GM21423 (cell line): ENCODE measurements at regions not wholly inside any gene's neighbourhood (a gene's known extent, or its start where the extent isn't known, plus 50 kb on each side); places are given as distances from the start of the nearest gene placed in this dataset.
"Not testable (repeated sequence)": the region's sequence is repeated elsewhere in the genome, so short reads cannot be mapped to it uniquely, and the experiment has no call there.

Source experiments
- ATAC-seq: cut with Tn5 transposase; IDR thresholded peaks from one replicate; pipeline ENCODE4 v1.9.1; 2021; ENCODE audit warnings: mild to moderate bottlenecking, moderate library complexity; ENCODE audit not compliant: unreplicated experiment

- ATAC-seq: no peak
These were observed 290.4 kb upstream of the RBMS1 start for GRCh38 chr2:160784034-160784433.

GRCh38 chr2:160790738-160791137 is 297.1 kb upstream of the RBMS1 start:
- ATAC-seq: no peak

- ATAC-seq: no peak
These were observed 298.3 kb upstream of the RBMS1 start for GRCh38 chr2:160791884-160792283.

GRCh38 chr2:160792837-160793236 is 299.2 kb upstream of the RBMS1 start:
- no peak for ATAC-seq

- ATAC-seq: no peak
These were observed 301.3 kb upstream of the RBMS1 start for GRCh38 chr2:160794926-160795325.

GRCh38 chr2:160803881-160804280 is 310.3 kb upstream of the RBMS1 start:
- no peak for ATAC-seq

- no peak for ATAC-seq
These were observed 316.8 kb upstream of the RBMS1 start for GRCh38 chr2:160810406-160810805.

- no peak for ATAC-seq
These were observed 319.4 kb upstream of the RBMS1 start for GRCh38 chr2:160812830-160813505.

- no peak for ATAC-seq
These were observed 319.9 kb upstream of the RBMS1 start for GRCh38 chr2:160813506-160813858.

GRCh38 chr2:160816916-160817499 is 323.4 kb upstream of the RBMS1 start:
- no peak for ATAC-seq

- no peak for ATAC-seq
These were observed 327.1 kb upstream of the RBMS1 start for GRCh38 chr2:160820691-160821090.

- ATAC-seq: no peak
These were observed 328.4 kb upstream of the RBMS1 start for GRCh38 chr2:160822006-160822405.

- ATAC-seq: no peak
These were observed 331.8 kb upstream of the RBMS1 start for GRCh38 chr2:160825433-160825832.

GRCh38 chr2:160826496-160826895 is 332.9 kb upstream of the RBMS1 start:
- ATAC-seq: no peak

- no peak for ATAC-seq
These were observed 332.2 kb upstream of the TANK start for GRCh38 chr2:160828076-160828475.

GRCh38 chr2:160832381-160832780 is 327.8 kb upstream of the TANK start:
- not testable (repeated sequence) for ATAC-seq

GRCh38 chr2:160835166-160835565 is 325.1 kb upstream of the TANK start:
- no peak for ATAC-seq

GRCh38 chr2:160836755-160837154 is 323.5 kb upstream of the TANK start:
- ATAC-seq: no peak

GRCh38 chr2:160837416-160837815 is 322.8 kb upstream of the TANK start:
- ATAC-seq: no peak

GRCh38 chr2:160838147-160838546 is 322.1 kb upstream of the TANK start:
- ATAC-seq: no peak

- no peak for ATAC-seq
These were observed 321.5 kb upstream of the TANK start for GRCh38 chr2:160838691-160839090.

GRCh38 chr2:160842286-160842685 is 317.9 kb upstream of the TANK start:
- ATAC-seq: no peak

GRCh38 chr2:160859096-160859495 is 301.1 kb upstream of the TANK start:
- ATAC-seq: no peak
